Mesendoderm (in vitro differentiated cells): ENCODE measurements at regions not wholly inside any gene's neighbourhood (a gene's known extent, or its start where the extent isn't known, plus 50 kb on each side); places are given as distances from the start of the nearest gene placed in this dataset.

ENCODE experiments used
- DNase-seq: peaks from one replicate; pipeline ENCODE4 v3.0.0; 2013
- H2AK5ac ChIP-seq: 2 replicates; pipeline ENCODE4 v1.6.1; 2013; ENCODE audit warnings: low read length, inconsistent platforms
- H2BK120ac ChIP-seq: 2 replicates; pipeline ENCODE4 v1.6.1; 2013; ENCODE audit warnings: low read depth, mild to moderate bottlenecking, low read length, moderate library complexity, mixed read lengths
- H2BK15ac ChIP-seq: replicated peaks from 2 replicates; pipeline ENCODE4 v1.6.1; 2013; ENCODE audit warnings: low read depth, mild to moderate bottlenecking, moderate library complexity
- H2BK5ac ChIP-seq: 2 replicates; pipeline ENCODE4 v1.6.1; 2013; ENCODE audit warnings: low read length, inconsistent platforms
- H3K18ac ChIP-seq: 2 replicates; pipeline ENCODE4 v1.6.1; 2013; ENCODE audit warnings: mild to moderate bottlenecking, low read length, mixed read lengths
- H3K23ac ChIP-seq: one replicate; pipeline ENCODE4 v1.6.1; 2013; ENCODE audit warnings: low read length
- H3K27ac ChIP-seq: 2 replicates; pipeline ENCODE4 v1.5.1; 2013; ENCODE audit warnings: low read depth, mild to moderate bottlenecking, inconsistent platforms, low read length, moderate library complexity
- H3K27me3 ChIP-seq: 2 replicates; pipeline ENCODE4 v1.6.1; 2013; ENCODE audit warnings: low read length, control low read depth, mild to moderate bottlenecking, inconsistent platforms; ENCODE audit not compliant: insufficient read depth, poor library complexity
- H3K36me3 ChIP-seq: 2 replicates; pipeline ENCODE4 v1.6.1; 2013; ENCODE audit warnings: low read length, inconsistent platforms; ENCODE audit not compliant: control insufficient read depth, insufficient read depth
- H3K4ac ChIP-seq: one replicate; pipeline ENCODE4 v1.6.1; 2013; ENCODE audit warnings: low read depth, mild to moderate bottlenecking, low read length, moderate library complexity
- H3K4me1 ChIP-seq: 2 replicates; pipeline ENCODE4 v1.6.1; 2013; ENCODE audit warnings: low read depth, low read length, inconsistent platforms; ENCODE audit not compliant: control insufficient read depth
- H3K4me2 ChIP-seq: 2 replicates; pipeline ENCODE4 v1.6.1; 2013; ENCODE audit warnings: low read length
- H3K4me3 ChIP-seq: 2 replicates; pipeline ENCODE4 v1.5.1; 2013; ENCODE audit warnings: mild to moderate bottlenecking, low read length
- H3K56ac ChIP-seq: one replicate; pipeline ENCODE4 v1.6.1; 2013; ENCODE audit warnings: low read length
- H3K79me1 ChIP-seq: 2 replicates; pipeline ENCODE4 v1.6.1; 2013; ENCODE audit warnings: low read length, inconsistent platforms
- H3K79me2 ChIP-seq: 2 replicates; pipeline ENCODE4 v1.6.1; 2013; ENCODE audit warnings: mild to moderate bottlenecking, low read length; ENCODE audit not compliant: control insufficient read depth, insufficient read depth
- H3K9ac ChIP-seq: 2 replicates; pipeline ENCODE4 v1.6.1; 2013; ENCODE audit warnings: low read length, inconsistent platforms
- H4K5ac ChIP-seq: one replicate; pipeline ENCODE4 v1.6.1; 2013; ENCODE audit warnings: low read length
- H4K8ac ChIP-seq: one replicate; pipeline ENCODE4 v1.6.1; 2013; ENCODE audit warnings: low read depth, mild to moderate bottlenecking, control low read depth, low read length, moderate library complexity
- WGBS: extraction: QIAGEN DNeasy Blood & Tissue Kit; methylation state at CpG from one replicate; pipeline ENCODE4 v1.1.7; 2013; ENCODE audit warnings: low lambda C conversion rate, missing lambda C conversion rate; ENCODE audit not compliant: insufficient coverage; ENCODE audit errors: extremely low coverage; 5-methylcytosine and 5-hydroxymethylcytosine counted together

DNA sequence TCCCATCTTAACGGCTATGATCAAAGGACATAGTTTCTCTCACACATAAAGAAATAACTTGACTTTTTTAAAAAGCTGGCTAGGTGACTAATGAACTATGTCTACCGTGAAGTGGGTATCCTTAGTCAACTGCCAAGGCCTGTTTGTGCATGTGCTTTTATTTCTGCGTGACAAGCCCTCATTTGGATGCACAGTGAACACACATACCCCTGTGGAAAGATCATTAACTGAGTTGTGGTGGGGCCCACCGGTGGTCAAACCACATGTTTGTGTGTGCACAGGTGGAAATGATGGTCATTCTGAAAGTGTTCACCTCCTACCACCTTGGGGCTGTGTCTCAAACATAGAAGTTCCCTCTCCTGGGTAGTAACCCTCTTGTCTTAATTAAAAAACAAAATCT lies 256.1 kb upstream of the SALL1 start:
- Histone ChIP-seq H2AK5ac (no peak overlapping the region), H3K27me3 (no peaks in the 10 kb centered on the region), H3K4me3 (no peak overlapping the region), H3K4me2 (no peak overlapping the region), H3K9ac (no peak overlapping the region), H3K79me2 (no peaks in the 10 kb centered on the region), H4K8ac (no peak overlapping the region), H3K36me3 (no peaks in the 10 kb centered on the region), H2BK5ac (no peak overlapping the region), H3K79me1 (no peaks in the 10 kb centered on the region), H2BK120ac (no peak overlapping the region), H3K4me1 (peaks cover 4% of the 10 kb centered on the region), H3K4ac (no peak overlapping the region), H3K56ac (no peak overlapping the region), H2BK15ac (no peak overlapping the region), H4K5ac (no peak overlapping the region), H3K27ac (no peak overlapping the region), H3K23ac (no peak overlapping the region), H3K18ac (no peak overlapping the region)
- no CpG with 5 or more reads among the region's 4 CpGs for WGBS
- no peak for DNase-seq

DNA sequence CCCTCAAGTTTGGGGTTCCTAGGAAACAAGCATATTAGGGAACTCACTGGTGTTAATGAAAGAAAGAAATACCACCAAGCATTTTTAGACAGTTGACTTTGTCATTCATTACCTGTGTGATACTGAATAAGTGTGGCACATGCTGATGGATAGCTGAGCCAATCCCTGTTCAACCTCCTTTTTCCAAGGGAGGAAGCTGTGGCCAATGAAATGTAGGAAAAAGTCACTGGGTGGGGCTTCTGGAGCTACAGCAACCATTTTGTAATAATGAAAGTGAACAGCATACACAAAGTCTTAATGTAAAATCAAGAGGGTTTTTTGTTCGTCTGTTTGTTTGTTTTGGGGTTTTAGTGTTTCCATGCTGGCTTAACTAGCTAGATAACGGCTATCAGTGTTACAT lies 254.3 kb upstream of the SALL1 start:
- H3K27ac ChIP-seq = no peak overlapping the region

DNA sequence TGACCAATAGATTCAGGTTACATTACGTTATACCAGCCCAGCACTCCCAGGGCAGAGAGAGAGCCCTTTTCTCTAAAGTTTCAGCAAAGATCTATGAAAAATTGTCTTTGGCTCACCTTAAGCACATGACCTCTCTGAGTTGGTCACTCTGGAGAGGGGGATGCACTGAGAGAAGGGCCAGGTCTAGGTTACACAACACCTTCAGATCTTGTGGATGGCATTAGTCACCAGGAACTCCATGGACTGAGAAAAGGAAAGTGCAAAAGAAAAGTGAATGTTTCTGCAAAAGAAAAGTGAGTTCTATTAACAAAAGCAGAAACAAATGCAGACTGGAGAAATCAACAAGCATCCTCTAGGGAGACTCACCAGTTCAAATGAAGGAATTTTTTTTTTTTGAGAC lies 253.3 kb upstream of the SALL1 start:
- no peaks in the 10 kb centered on the region for H3K79me1 ChIP-seq
- H3K4me3 ChIP-seq = no peak overlapping the region
- H3K27ac ChIP-seq = no peak overlapping the region
- no peak overlapping the region for H3K18ac ChIP-seq
- no CpG with 5 or more reads among the region's 1 CpG for WGBS
- H2BK15ac ChIP-seq = no peak overlapping the region
- H3K9ac ChIP-seq = no peak overlapping the region
- no peaks in the 10 kb centered on the region for H3K27me3 ChIP-seq
- H2BK120ac ChIP-seq = no peak overlapping the region
- no peak overlapping the region for H2BK5ac ChIP-seq
- H3K56ac ChIP-seq = no peak overlapping the region
- H3K4me2 ChIP-seq = no peak overlapping the region
- H3K36me3 ChIP-seq = no peaks in the 10 kb centered on the region
- H4K8ac ChIP-seq = no peak overlapping the region
- H3K4me1 ChIP-seq = peaks cover 4% of the 10 kb centered on the region
- H4K5ac ChIP-seq = no peak overlapping the region
- H3K4ac ChIP-seq = no peak overlapping the region
- H2AK5ac ChIP-seq = no peak overlapping the region
- H3K79me2 ChIP-seq = no peaks in the 10 kb centered on the region
- DNase-seq = no peak
- no peak overlapping the region for H3K23ac ChIP-seq

More for the DNA sequence above, 254.3 kb upstream of the SALL1 start:
- Histone ChIP-seq H4K5ac (no peak overlapping the region), H3K79me1 (no peaks in the 10 kb centered on the region), H3K36me3 (no peaks in the 10 kb centered on the region), H3K27me3 (no peaks in the 10 kb centered on the region), H3K56ac (no peak overlapping the region), H3K4me1 (peaks cover 4% of the 10 kb centered on the region), H4K8ac (no peak overlapping the region), H3K18ac (no peak overlapping the region), H3K4me3 (no peak overlapping the region), H3K23ac (no peak overlapping the region), H2BK120ac (no peak overlapping the region), H3K4ac (no peak overlapping the region), H3K9ac (no peak overlapping the region), H3K79me2 (no peaks in the 10 kb centered on the region), H2BK5ac (no peak overlapping the region), H2BK15ac (no peak overlapping the region), H3K4me2 (no peak overlapping the region), H2AK5ac (no peak overlapping the region)
- no CpG with 5 or more reads among the region's 2 CpGs for WGBS
- no peak for DNase-seq

DNA sequence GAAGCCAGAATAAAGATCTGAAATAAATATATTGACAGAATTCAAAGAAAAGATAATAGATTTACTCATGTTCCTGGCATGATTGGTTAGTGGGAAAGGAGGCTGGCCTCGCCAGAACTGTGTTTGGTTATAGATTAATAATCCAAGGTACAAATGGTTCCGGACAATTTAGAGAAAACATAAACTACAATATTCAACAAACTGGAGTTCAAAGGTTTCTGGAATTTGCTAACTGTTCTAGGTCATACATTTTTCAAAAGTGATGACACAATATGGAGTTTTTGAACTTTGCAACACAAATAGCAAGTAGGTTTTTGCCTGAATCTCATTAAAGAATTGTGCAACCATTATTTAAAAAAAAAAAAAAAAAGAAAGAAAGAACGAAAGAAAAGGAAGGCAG lies 251.7 kb upstream of the SALL1 start:
- H4K5ac ChIP-seq = no peak overlapping the region
- H2AK5ac ChIP-seq = no peak overlapping the region
- no CpG with 5 or more reads among the region's 3 CpGs for WGBS
- no peak overlapping the region for H2BK120ac ChIP-seq
- no peak overlapping the region for H3K56ac ChIP-seq
- no peak overlapping the region for H3K18ac ChIP-seq
- no peak for DNase-seq
- no peaks in the 10 kb centered on the region for H3K36me3 ChIP-seq
- no peaks in the 10 kb centered on the region for H3K27me3 ChIP-seq
- no peaks in the 10 kb centered on the region for H3K79me1 ChIP-seq
- H3K4me1 ChIP-seq = no peaks in the 10 kb centered on the region
- no peak overlapping the region for H3K23ac ChIP-seq
- no peaks in the 10 kb centered on the region for H3K79me2 ChIP-seq
- H3K4me3 ChIP-seq = no peak overlapping the region
- no peak overlapping the region for H3K4me2 ChIP-seq
- H2BK5ac ChIP-seq = no peak overlapping the region
- H2BK15ac ChIP-seq = no peak overlapping the region
- no peak overlapping the region for H3K4ac ChIP-seq
- H4K8ac ChIP-seq = no peak overlapping the region
- H3K27ac ChIP-seq = no peak overlapping the region
- no peak overlapping the region for H3K9ac ChIP-seq

DNA sequence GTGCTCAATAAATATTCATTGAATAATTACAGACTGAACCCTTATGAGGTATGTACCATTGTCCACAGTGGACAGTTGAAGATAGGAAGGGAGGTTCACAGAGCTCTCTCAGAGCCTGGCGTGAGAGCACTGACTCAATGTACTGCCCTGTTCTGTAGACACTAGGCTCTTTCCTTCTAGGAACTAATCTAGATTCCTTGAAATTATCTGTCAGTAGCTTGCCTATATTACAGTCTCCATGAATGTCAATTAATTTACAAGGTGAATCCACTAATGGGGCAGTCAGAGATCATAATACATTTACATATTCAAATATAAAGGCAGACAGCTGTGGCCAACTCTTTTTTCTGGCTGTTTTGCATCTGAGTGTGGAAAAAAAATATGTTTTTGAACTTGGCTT lies 251.2 kb upstream of the SALL1 start:
- Histone ChIP-seq H3K79me1 (no peaks in the 10 kb centered on the region), H3K23ac (no peak overlapping the region), H4K5ac (no peak overlapping the region), H3K4me3 (no peak overlapping the region), H3K18ac (no peak overlapping the region), H3K9ac (no peak overlapping the region), H3K27ac (no peak overlapping the region), H3K27me3 (no peaks in the 10 kb centered on the region), H3K56ac (no peak overlapping the region), H3K36me3 (no peaks in the 10 kb centered on the region), H3K4me2 (no peak overlapping the region), H3K4ac (no peak overlapping the region), H3K79me2 (no peaks in the 10 kb centered on the region), H4K8ac (no peak overlapping the region), H2BK15ac (no peak overlapping the region), H2AK5ac (no peak overlapping the region), H2BK5ac (no peak overlapping the region), H2BK120ac (no peak overlapping the region), H3K4me1 (no peaks in the 10 kb centered on the region)
- WGBS = no CpG with 5 or more reads among the region's 1 CpG
- no peak for DNase-seq

DNA sequence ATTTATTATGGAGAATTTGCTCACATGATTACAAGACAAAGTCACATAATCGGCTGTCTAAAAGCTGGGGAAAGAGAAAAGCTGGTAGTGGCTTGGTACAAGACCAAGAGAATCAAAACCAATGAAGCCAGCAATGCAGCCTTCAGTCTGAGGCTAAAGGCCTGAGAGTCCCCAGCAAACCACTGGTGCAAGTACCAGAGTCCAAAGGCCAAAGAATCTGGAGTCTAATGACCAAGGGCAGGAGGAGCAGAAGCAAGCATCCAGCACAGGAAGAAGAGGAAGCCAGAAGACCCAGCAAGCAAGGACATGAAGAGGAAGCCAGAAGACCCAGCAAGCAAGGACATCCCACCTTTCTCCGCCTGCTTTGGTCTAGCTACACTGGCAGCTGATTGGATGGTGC lies 250.6 kb upstream of the SALL1 start:
- no CpG with 5 or more reads among the region's 2 CpGs for WGBS
- Histone ChIP-seq H3K4me1 (no peaks in the 10 kb centered on the region), H4K5ac (no peak overlapping the region), H4K8ac (no peak overlapping the region), H2BK5ac (no peak overlapping the region), H3K23ac (no peak overlapping the region), H3K36me3 (no peaks in the 10 kb centered on the region), H3K79me1 (no peaks in the 10 kb centered on the region), H3K9ac (no peak overlapping the region), H3K18ac (no peak overlapping the region), H3K79me2 (no peaks in the 10 kb centered on the region), H3K27me3 (no peaks in the 10 kb centered on the region), H3K4me2 (no peak overlapping the region), H2BK15ac (no peak overlapping the region), H3K4me3 (no peak overlapping the region), H2AK5ac (no peak overlapping the region), H2BK120ac (no peak overlapping the region), H3K27ac (no peak overlapping the region), H3K4ac (no peak overlapping the region), H3K56ac (no peak overlapping the region)
- DNase-seq = no peak
